ENCODE measurements at regions not wholly inside any gene's neighbourhood (a gene's known extent, or its start where the extent isn't known, plus 50 kb on each side); places are given as distances from the start of the nearest gene placed in this dataset.
A peak's percentile ranks its signal among the peaks of the same experiment; 100 is the strongest.

DNA sequence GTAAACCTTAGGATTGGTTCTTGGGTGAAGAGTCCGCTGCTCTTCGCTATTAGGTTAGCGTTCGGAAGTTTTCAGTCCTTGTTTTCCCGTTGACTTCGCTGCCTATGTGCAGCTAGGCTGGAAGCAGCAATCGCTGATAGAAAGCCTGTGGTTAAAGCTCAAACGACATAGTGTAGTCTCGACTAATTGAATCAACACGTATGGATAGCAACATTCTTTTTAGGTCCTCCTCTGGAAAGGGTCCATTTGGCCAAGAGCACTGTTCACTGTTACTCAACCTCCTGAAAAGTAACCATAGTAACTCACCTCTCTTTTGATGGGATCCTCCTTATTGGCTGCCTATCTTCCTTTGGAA, 355.5 kb downstream of the SNAPC1 start:
- H3K36me3 ChIP-seq (ENCODE audit: control insufficient read depth, insufficient read depth, low read length) = no peaks in the 10 kb centered on the region
- DNase-seq (ENCODE audit: low read depth) = no peak
- peak overlapping the region; percentile 37 for H3K4me3 ChIP-seq (ENCODE audit: low read depth, low read length)
- TF ChIP-seq, protein P1, sequence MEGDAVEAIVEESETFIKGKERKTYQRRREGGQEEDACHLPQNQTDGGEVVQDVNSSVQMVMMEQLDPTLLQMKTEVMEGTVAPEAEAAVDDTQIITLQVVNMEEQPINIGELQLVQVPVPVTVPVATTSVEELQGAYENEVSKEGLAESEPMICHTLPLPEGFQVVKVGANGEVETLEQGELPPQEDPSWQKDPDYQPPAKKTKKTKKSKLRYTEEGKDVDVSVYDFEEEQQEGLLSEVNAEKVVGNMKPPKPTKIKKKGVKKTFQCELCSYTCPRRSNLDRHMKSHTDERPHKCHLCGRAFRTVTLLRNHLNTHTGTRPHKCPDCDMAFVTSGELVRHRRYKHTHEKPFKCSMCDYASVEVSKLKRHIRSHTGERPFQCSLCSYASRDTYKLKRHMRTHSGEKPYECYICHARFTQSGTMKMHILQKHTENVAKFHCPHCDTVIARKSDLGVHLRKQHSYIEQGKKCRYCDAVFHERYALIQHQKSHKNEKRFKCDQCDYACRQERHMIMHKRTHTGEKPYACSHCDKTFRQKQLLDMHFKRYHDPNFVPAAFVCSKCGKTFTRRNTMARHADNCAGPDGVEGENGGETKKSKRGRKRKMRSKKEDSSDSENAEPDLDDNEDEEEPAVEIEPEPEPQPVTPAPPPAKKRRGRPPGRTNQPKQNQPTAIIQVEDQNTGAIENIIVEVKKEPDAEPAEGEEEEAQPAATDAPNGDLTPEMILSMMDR (IDR thresholded peaks at IDR 0.05; ENCODE audit: insufficient read depth, low read depth, low read length) = no peak
- ChIA-PET CTCF (interaction anchor here (0.8 to 5.3 kb wide), 10 partner anchors 8 to 224 kb away, joined by 3 to 33 read pairs (median 4); no protein-coding TSS in a partner anchor), POLR2A (no interaction called here)
- H3K27me3 ChIP-seq (ENCODE audit: control insufficient read depth, insufficient read depth, low read length) = peaks cover 8% of the 10 kb centered on the region

DNA sequence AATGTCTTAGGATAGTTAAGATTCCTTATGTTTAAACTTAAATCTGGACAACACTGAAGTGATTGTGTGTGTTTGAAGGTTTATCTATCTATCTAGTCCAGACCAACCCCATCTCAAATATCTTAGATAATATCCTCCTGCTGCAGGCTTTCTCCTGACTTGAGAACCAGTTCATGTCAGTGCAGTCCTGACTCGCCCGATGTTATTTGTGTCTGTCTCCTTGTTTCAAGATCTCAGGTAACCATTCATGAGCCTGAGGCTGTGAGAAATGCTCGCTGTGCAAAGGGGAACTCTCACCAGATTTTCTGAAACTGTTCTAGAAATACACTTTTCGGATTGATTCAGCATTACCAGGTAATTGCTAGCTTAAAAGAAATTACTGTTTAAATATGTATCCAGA, 356.2 kb downstream of the SNAPC1 start:
- DNase-seq (ENCODE audit: low read depth) = no peak
- H3K4me3 ChIP-seq (ENCODE audit: low read depth, low read length) = no peak overlapping the region
- ChIA-PET POLR2A (no interaction called here), CTCF (interaction anchor here (1.7 to 3.9 kb wide), 2 partner anchors 7 to 225 kb away, joined by 8 to 33 read pairs; no protein-coding TSS in a partner anchor)
- TF ChIP-seq, protein P1 (IDR thresholded peaks at IDR 0.05; ENCODE audit: insufficient read depth, low read depth, low read length) = no peak
- peaks cover 7% of the 10 kb centered on the region for H3K27me3 ChIP-seq (ENCODE audit: control insufficient read depth, insufficient read depth, low read length)
- no peaks in the 10 kb centered on the region for H3K36me3 ChIP-seq (ENCODE audit: control insufficient read depth, insufficient read depth, low read length)

DNA sequence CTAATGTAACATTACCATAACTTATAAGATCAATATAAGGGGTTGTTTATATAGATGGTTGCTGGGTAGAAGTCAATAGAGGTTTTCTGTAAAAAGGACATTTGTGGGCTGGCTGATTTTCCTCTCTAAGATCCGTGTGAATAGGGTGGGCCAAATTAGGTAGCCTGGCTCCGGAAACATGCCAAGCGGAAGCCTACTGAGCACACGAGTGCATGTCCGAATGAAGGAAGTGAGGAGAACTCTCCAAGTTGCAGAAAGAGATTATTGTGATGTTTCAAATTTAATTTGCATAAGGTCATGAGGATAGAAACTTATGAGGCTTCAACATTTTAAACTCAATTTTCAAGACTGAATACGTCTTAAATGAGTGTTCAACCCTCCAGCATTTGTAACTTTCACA, 356.7 kb downstream of the SNAPC1 start:
- H3K27me3 ChIP-seq (ENCODE audit: control insufficient read depth, insufficient read depth, low read length) = peaks cover 7% of the 10 kb centered on the region
- H3K36me3 ChIP-seq (ENCODE audit: control insufficient read depth, insufficient read depth, low read length) = no peaks in the 10 kb centered on the region

DNA sequence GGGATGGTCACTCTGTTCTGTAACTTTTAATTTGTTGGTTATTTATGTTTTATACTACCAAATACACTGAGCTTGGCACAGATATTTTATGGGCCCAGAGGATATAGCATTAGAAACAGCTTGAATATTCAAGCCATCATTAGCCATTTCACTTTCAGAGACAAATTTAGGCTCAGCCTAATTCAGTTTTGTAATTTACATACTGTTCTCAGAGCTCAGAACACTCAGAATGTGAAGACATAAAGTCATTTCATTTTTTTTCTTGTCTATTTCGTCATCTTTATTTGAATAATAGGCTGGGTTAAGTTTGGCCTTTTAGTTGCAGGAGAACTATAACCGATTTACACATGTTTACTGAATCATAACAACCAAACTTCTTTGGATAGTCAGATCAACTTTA, 361.7 kb downstream of the SNAPC1 start:
- POLR2A ChIA-PET = no interaction called here
- CTCF ChIA-PET = interaction anchor here (1.1 to 7.0 kb wide), 6 partner anchors 7 to 286 kb away, joined by 3 to 73 read pairs (median 12); no protein-coding TSS in a partner anchor
- Histone ChIP-seq H3K36me3 (ENCODE audit: control insufficient read depth, insufficient read depth, low read length) (no peaks in the 10 kb centered on the region), H3K27me3 (ENCODE audit: control insufficient read depth, insufficient read depth, low read length) (no peaks in the 10 kb centered on the region), H3K4me3 (ENCODE audit: low read depth, low read length) (no peak overlapping the region)
- TF ChIP-seq, protein P1 (IDR thresholded peaks at IDR 0.05; ENCODE audit: insufficient read depth, low read depth, low read length) = no peak
- DNase-seq (ENCODE audit: low read depth) = no peak

More for the DNA sequence above, 356.7 kb downstream of the SNAPC1 start:
- TF ChIP-seq, protein P1 (IDR thresholded peaks at IDR 0.05; ENCODE audit: insufficient read depth, low read depth, low read length) = no peak
- ChIA-PET CTCF (no interaction called here), POLR2A (no interaction called here)
- DNase-seq (ENCODE audit: low read depth) = no peak
- no peak overlapping the region for H3K4me3 ChIP-seq (ENCODE audit: low read depth, low read length)

DNA sequence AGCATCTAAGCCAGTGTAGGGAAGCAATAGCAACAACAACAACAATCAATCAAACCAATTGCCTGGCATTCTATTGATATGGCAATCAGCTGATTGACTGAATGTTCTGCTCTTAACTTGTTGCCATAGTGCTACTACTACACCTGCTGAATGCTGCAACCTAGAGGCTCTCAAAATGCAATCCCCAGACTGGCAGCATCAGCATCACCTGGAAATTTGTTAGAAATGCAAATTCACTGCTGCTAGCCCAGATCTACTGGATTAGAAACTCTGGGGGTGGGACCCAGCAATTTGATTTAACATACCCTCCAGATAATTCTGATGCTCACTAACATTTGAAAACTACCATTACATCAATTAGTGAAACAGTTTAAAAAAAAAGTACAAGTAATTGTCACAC, 363.6 kb downstream of the SNAPC1 start:
- ChIA-PET POLR2A (no interaction called here), CTCF (interaction anchor here (0.8 to 7.0 kb wide), 15 partner anchors 9 to 670 kb away, joined by 3 to 94 read pairs (median 5); no protein-coding TSS in a partner anchor)
- TF ChIP-seq, protein P1 (IDR thresholded peaks at IDR 0.05; ENCODE audit: insufficient read depth, low read depth, low read length) = no peak
- Histone ChIP-seq H3K36me3 (ENCODE audit: control insufficient read depth, insufficient read depth, low read length) (no peaks in the 10 kb centered on the region), H3K4me3 (ENCODE audit: low read depth, low read length) (no peak overlapping the region), H3K27me3 (ENCODE audit: control insufficient read depth, insufficient read depth, low read length) (no peaks in the 10 kb centered on the region)
- no peak for DNase-seq (ENCODE audit: low read depth)

All from BJ (cell line).